GM21390 (cell line): ENCODE measurements at regions not wholly inside any gene's neighbourhood (a gene's known extent, or its start where the extent isn't known, plus 50 kb on each side); places are given as distances from the start of the nearest gene placed in this dataset.

Experiments used
- ATAC-seq: cut with Tn5 transposase; IDR thresholded peaks from one replicate; pipeline ENCODE4 v1.9.1; 2021; ENCODE audit not compliant: unreplicated experiment

DNA sequence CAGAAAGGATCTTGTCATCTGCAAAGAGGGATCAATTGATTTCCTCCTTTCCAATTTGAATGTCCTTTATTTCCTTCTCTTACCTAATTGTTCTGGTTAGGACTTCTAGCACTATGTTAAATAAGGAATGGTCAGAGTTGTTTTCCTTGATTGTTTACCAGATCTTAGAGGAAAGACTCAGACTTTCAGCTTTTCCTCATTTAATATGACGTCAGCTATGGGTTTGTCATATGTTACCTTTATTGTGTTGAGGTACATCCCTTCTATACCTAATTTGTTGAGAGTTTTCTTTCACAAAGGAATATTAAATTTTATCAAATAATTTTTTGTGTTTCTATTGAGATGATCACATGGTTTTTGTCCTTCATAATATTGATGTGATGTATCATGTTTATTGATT lies 656.5 kb upstream of the GRAMD2B start:
- no peak for ATAC-seq

DNA sequence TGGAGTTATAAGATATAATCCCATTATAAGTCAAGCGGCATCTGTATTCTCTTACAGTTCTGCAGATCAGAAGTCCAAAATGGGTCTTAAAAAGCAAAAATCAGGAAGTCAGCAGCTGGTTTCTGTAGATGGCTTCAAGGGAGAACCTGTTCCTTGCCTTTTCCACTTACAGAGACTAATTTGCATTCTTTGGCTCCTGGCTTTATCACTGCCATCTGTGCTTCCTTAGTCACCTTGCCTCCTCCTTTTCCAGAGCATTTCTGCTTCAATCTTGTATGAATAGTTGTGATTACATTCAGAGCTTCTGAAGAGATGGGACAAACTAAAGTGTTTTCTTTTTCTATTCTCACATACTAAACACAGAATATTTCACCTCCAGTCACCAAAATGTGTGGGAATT lies 647.3 kb upstream of the GRAMD2B start:
- ATAC-seq = no peak

DNA sequence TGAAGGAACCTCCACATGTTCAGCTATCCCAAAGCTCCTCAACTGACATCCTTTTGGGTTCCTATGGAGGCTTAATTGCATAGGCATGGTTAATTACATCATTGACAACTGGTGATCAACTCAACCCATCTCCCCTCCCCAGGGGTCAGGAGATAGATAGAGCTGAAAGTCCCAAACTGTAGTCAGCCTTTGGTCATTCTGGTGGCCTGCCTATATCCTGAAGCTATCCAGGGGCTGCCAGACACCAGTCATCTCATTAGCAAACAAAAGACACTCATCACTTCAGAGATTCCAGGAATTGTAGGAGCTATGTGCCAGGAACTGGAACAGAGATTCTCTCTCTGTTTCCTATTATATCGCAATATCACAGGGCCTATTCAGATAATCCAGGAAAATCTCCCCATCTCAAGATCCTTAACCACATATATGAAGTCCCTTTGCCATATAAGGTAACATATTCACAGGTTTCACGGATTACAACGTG lies 646.5 kb upstream of the GRAMD2B start:
- no peak for ATAC-seq

DNA sequence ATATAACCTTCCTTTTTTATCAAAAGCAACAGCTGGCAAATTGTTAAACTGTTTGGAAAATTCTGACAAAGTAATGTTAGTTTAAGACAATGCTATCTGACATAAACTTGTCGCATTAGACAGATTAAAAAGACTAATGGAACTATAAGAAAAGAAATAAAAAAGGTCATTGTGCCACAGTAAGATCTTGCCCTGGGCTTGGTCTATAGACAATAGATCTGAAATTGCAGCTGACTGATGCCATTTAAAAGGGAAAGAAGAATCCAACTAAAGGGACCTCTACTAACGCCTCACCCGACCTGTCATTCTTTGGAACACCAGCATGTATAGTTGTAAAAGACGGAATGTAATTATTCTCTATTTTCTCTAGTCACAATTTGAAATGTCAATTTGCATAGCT lies 644.4 kb upstream of the GRAMD2B start:
- no peak for ATAC-seq

DNA sequence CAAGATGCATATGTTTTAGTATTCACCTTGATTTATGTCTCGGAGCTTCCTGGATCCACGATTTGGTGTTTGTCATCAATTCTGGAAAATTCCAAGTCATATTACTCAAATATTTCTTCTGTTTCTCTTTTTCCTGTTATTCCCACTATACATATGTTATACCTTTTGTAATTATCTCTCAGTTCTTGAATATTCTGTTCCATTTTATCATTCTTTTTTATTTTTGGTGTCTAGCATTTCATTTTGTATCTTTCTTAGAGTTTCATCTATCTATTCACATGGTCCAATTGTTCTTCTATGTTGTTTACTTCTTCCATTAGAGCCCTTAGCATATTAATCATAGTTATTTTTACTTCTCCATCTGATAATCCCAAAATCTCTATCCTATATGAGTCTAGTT lies 637.8 kb upstream of the GRAMD2B start:
- ATAC-seq = no peak

DNA sequence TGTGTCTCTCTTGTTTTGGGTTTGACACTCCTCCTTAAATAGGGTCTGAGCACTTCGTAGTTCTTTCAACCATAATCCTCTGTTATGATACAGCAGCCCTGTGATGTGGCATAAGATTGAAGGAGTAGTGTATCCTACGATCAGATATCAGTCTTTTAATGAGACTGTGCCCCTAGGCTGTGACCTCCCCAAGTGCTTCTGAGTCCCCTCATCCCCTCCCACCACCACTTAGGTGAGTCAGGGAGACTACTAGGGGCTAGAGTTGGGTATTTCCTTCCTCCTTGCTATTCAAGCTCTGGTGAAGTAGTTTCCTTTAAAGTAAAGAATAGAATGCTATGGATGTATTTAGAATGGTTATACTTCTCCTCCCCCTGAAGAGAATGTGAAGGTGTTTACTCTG lies 637.2 kb upstream of the GRAMD2B start:
- ATAC-seq = no peak

DNA sequence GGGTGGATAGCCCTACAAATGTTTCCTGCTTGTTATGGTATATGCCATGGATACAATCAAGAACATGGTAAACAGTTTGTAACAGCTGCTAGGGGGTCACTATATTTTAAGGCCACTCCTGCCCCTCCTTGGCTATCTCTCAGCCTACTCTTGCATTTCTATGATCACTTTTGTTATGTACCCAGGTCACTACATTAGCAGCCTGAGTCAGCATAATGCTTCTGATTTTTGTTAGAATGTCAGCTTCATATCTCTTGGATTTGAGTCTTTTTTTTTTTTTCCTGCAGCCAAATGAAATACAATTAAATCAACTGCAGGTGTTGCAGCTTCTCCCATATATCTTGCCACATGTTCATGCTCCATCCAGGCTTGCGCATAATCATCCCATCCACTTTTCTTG lies 629.7 kb upstream of the GRAMD2B start:
- no peak for ATAC-seq

DNA sequence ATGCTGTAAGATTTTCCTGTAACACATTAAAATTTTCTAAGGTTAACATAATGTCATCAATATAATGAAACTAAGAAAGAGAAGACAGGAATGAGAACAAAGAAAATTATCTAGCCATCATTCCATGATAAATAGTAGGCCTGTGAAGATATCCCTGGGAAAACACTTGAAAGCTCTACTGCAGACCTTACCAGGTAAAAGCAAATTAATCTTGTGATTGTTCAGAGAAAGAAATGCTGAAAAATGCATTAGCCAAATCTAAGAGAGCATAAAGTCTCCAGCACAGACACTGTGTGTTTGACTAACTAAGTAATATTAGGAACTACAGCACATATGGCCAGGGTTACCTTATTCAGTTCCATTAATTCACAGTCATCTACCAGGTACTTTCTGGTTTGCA lies 628.3 kb upstream of the GRAMD2B start:
- ATAC-seq = no peak

DNA sequence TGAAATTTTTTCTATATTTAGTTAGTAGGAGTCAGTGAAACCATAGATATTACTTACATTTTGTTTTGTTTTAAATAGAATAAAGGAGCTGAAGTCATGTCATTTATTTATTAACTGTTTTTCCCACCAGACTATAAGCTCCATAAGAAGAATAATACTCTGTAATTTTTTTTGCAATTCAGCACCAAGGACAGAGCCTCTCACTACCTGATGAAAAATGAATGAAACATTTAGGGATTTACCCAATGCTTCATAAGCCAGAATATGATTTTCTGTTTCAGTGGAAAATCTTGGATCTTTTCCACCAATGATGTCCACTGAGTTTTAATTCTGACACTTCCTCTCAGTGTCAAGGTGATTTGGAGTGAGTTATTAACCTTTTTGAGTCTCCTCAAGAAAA lies 624.9 kb upstream of the GRAMD2B start:
- ATAC-seq = no peak

DNA sequence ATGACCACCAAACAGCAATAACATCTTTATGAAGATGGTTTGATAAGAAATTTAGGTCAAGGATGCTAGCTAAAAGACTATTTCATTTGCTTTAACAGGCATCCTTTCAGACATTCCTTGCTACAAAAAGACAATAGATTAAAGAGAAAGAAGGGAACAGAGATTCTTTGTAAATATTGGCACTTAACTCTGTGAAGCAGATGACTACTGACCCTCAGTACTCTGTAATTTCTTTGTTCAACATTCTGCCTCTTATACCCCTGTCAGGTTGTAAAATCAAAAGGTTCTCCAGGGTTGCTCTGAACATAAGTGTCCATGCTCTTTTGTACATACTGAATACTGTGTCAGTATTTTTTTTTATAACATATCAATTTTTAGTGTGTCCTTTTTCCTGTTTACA lies 610.6 kb upstream of the GRAMD2B start:
- ATAC-seq = no peak

DNA sequence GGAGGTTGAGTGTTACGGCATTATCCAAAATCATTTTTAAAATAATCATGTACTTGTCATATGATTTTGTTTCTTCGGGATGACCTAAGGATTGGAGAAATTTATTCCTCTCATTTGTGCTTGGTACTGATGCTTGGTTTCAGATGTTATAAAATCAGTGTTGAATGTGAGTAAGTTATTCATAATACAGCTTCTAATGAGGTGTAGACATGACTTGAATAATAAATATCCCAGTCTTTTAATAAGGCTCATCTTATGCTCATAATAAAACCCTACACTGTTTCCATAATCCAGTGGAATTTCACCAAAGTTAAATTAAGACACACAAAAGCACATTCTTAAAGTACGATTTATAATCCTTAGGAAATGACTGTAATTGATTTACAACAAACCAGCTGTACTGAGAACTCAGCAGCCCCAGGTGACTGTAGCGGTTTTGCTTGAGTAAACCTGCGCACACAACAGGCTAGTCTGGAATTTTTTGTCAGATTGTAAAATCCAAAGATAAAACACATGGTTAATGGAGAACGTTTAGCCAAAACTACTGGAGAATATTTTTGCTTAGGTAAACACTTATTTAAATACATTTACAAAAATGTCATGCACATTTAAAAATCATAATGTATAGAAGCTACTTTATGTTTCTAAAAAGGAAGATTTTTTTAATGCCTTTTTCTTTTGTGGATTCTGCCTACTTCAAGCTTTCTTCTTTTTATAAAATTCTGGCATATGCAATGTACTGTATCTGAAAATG lies 609.8 kb upstream of the GRAMD2B start:
- ATAC-seq = no peak

DNA sequence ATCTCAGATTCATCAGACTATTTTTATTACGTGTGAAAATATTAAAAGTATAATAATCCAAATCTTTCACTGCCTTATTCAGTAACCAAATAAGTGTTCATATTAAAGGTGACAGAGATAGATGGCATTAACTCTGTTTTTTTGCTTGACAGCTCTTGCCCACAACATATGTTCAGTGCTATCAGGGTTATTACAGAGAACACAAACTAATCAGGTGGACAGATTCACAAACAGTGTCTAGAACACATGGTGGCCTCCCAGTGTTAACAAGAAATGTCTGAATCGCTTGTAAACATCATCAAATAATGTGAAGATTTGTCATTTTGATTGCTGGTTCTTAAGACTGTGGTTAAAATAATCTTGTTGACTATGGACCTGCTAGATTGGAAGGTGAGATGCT lies 609.1 kb upstream of the GRAMD2B start:
- no peak for ATAC-seq

DNA sequence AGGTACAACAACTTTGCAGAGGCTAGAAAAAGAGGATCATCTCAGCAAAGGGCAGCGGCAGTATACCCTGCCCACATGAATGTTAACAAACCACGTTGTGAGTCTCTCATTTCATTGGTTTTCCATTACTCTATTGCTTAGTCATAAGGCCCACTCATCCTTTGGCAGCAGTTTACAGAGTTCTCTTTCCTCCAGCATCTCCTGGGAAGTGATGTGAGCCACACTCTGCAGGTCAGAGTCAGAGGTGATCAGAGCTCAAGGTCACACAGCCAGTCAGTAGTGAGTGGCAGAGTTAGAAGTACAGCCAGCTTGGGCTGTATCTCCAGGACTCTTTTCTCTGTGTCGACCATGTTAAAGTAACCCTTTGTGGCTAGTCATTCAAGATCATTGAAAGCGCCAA lies 599.6 kb upstream of the GRAMD2B start:
- ATAC-seq = no peak

DNA sequence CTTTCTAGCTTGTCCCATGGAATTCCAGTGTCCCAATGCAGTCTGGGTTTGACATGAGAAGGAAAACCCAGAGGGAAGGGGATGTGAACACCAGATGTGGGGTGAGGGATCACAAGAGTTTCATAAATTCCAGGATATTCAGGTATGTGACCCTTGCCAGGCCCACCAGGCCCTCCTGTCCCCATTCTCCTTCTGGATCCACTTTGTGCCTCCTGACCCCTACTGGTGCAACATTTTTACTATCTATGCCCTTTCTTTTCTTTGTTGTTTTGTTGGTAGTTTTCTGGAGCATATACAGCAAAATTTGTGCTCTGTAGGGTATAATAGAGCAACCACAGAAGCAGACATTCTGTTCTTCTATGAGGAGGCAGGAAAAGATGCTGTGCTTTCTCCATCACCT lies 597.0 kb upstream of the GRAMD2B start:
- ATAC-seq = no peak

DNA sequence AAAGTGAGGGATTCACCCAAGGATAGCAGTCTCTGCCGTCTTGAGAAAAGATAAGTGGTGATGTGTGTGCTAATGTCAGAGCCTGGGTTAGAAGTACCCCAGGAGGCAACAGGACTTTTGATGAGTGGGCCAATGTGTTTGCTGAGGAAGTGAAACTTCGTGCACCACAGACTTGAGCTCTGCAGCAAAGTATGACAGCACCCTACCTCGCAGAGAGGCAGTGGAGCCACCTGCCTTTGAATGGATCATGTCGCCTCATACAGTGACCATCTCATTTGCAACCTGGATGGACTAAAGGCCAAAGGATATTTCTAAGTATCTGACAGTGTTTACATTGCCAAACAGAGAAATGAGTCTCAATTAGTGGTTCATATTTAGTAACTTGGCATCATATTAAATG lies 593.9 kb upstream of the GRAMD2B start:
- ATAC-seq = peak; percentile 94

DNA sequence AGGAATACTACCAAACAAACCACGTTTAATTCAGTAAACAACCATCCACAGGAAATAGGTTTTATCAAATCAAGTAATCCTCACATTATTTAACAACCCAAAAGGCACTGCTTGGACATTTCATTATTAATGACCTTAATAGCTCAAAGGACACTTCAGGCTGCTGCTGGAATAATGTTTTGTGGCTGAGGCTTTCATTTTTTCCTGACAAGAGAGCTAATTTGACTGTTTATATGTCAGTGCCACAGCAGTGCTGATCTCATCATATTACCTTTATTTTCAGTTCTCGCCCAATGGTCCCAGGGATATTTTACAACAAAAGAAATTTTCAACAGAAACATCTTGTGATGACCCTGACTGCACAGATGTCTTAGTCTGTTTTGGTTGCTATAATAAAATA lies 589.8 kb upstream of the GRAMD2B start:
- no peak for ATAC-seq

DNA sequence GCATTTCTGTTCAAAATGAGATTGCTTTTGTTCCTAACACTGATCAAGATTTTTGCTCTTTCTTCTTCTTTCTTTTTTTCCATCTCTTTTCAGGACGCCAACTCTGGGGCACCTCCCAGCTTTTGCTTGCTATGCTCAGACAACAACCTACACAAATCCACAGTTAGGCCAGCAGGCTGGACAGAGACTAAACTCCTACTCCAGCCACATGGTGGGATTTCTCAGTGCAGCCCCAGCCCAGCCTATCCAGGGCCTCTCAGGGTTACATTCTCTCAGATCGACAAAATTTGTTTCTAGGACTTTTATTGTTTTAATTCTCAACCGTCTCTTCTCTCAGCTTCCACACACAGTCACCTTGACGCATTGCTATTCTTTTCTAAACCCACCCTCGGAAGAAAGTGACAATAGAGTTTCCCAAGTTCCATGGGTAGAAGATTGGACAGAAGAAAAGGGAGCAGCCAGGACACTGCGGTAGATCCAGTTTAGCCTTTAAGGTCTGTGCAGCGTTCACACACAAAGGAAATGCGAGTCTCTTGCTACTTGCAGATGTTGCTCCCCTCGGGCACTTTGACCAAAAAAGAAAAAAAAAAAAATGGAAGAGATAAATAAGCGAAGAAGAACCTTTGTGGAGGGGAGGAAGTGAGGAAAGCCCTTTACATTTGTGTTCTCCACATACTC lies 588.6 kb upstream of the GRAMD2B start:
- ATAC-seq = no peak

DNA sequence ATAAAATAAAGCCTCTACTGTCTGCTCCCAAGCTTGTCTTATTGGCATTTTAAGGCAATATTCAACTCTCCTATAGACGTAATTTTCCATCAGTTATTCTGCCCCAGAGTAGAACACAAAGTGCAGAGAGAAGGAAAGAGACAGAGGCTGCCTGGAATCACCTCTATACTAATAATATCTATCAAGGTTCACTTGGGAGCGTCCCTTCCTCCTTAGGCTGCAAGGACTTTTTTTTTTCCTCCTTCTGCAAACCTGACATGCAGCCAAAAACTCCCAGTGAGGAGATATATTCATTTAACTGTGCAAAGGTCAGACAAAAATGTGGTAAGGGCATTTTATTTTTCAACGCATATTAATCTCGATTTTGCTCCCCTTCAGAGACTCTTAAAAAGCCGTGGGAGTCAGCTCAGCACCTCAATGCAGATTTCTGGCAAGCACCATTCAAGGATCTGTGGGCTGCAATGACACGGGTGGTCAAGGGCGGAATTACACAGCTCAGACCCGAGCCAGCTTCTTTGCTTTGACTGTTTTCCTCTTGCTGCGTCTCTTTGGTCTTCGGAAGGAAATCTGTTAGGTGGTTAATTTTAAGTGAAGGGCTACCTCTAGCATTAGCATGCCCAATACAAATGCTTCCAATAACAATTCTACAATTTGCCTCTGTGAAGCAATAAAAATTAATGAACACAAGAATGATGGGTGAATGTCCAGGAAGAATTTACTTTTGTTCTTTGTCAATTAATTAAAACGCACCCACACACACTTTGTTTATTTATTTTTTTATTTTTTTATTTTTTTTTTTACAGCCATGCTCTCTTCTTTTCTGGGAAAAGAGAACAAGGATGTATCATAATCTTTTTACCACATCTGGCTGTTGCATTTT lies 587.7 kb upstream of the GRAMD2B start:
- peak; percentile 66 for ATAC-seq

DNA sequence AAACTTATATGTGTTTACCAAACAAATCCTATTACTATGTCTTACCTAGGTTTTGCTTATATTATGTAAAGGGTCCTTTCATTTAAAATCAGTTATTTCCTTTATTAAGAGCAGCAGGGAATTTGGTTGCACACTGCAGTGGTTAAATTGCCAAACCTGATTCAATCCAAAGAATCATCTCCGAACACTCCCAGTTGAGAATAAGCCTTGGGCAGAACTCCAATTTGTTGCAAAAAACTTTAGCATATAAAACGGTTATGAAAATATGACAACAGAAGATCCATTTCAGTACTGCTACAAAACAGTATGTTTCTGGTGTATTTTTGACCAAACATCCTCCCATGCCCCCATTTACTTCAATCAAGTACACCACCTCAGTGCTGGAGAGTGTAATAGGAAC lies 587.0 kb upstream of the GRAMD2B start:
- ATAC-seq = no peak

DNA sequence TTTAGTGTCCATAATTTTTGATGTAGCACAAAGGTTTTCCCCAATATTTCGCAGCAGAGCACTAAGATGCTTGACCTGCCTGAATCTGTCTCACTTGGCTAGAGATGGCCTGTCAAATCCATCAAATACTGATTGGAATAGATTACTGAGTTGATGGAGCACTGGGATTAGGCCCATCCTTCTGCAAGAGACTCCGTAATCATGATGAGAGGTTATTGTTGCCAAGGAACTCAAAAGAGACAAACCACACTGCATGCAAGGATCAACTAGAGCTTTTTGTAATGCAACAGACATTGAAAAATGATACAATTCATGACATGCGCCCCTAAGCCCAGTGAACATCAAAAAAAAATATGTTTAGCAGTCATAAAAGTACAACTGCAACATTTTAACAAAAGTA lies 585.3 kb upstream of the GRAMD2B start:
- ATAC-seq = no peak

DNA sequence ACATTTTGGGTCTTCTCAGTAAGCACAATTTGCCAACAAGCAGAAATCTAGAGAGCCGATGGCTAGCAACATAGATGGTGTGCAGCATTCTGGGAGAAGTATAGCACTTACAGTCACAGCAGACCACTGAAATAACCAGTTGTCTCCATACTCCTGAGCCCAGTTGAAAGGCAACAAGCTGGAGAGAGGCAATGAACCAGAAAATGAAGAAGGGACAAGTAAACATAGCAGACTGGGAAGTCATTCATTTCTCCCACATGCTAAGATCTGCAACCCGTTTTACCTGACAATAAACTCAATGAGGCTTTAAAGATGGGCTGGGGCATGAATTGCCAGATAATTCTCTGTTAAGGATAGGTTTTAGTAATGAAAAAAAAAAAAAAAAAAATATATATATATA lies 575.6 kb upstream of the GRAMD2B start:
- ATAC-seq = no peak

DNA sequence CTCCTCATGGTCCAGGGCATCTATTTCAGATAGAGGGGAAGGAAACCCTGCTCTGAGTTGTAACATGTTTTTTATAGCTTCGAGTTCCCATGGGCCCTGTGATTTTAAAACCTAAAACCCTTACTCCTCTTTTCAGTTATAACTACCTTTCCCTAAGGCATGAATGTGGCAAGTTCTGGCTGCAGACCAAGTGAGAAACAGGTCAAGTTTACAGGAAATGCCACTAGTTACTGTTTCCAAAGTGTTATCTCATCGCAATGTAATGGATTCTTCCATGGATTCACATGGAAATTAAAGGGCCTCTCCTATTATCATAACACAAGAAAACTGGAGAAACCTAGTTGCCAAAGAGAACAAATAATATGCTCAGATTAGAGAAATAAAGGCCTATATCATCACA lies 574.5 kb upstream of the GRAMD2B start:
- ATAC-seq = no peak
